Tibial artery (tissue), 4 donors: ENCODE measurements at regions not wholly inside any gene's neighbourhood (a gene's known extent, or its start where the extent isn't known, plus 50 kb on each side); places are given as distances from the start of the nearest gene placed in this dataset.

ENCODE experiments used
- DNase-seq, 2 donors: peaks; one replicate each; pipeline ENCODE4 v3.0.0-alpha.2; 2019
- H3K27ac ChIP-seq, 2 donors: fragments of 200-600 bp; sonication (generic) in 1 of 2; 1 replicate in 1 of 2; 2 replicates in 1 of 2; pipeline ENCODE4 v1.5.1; 2018 to 2019; ENCODE audit warnings: mild to moderate bottlenecking in 1 of 2
- H3K27me3 ChIP-seq, 2 donors: fragments of 200-600 bp; sonication (generic) in 1 of 2; one replicate each; pipeline versions ENCODE4 v1.5.1 to v1.6.0; 2016 to 2019
- H3K36me3 ChIP-seq, 3 donors: fragments of 200-600 bp; sonication (generic) in 2 of 3; one replicate each; pipeline ENCODE4 v1.5.1; 2016 to 2019; ENCODE audit warnings: mild to moderate bottlenecking in 2 of 3
- H3K4me1 ChIP-seq, 4 donors: fragments of 200-600 bp; sonication (generic) in 2 of 4; 1 replicate in 3 of 4; 2 replicates in 1 of 4; pipeline ENCODE4 v1.5.1; 2016 to 2019
- H3K4me3 ChIP-seq, 2 donors: fragments of 200-600 bp; sonication (generic) in 1 of 2; 1 replicate in 1 of 2; 2 replicates in 1 of 2; pipeline ENCODE4 v1.5.1; 2018 to 2019; ENCODE audit warnings: mild to moderate bottlenecking in 2 of 2
- H3K9me3 ChIP-seq, 3 donors: fragments of 200-600 bp; sonication (generic) in 1 of 3; one replicate each; pipeline ENCODE4 v1.5.1; 2016 to 2019
- intact Hi-C: fragments of 100-400 bp; cut with DNase I; formaldehyde crosslinking; loops from one replicate; pipeline ENCODE4 v1.15.0; 2023; ENCODE audit warnings: low total_unique reads
- TF ChIP-seq, protein P1 (sequence below), 2 experiments: fragments of 200-600 bp in 1 of 2; fragments of 450-650 bp in 1 of 2; IDR thresholded peaks; one replicate each; pipeline ENCODE4 v1.5.1; 2017 to 2019; ENCODE audit warnings: antibody characterized with exemption in 2 of 2, mild to moderate bottlenecking in 1 of 2, moderate library complexity in 1 of 2

DNA sequence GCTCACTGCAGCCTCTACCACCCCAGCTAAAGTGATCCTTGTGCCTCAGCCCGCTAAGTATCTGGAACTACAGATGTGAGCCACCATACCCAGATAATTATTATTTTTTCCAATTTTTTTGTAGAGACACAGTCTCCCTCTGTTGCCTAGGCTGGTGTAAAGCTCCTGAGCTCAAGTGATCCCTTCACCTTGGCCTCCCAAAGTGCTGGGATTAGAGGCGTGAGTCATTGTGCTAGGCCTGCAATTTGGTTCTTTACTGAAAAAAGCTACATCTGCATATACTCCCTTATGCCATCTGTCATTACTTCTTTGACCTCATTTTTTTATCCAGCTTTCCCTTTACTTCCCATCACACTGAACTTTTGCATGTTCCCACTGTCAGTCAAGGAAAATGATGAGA lies 2012.4 kb upstream of the IGFBP7 start:
- TF ChIP-seq, protein P1, sequence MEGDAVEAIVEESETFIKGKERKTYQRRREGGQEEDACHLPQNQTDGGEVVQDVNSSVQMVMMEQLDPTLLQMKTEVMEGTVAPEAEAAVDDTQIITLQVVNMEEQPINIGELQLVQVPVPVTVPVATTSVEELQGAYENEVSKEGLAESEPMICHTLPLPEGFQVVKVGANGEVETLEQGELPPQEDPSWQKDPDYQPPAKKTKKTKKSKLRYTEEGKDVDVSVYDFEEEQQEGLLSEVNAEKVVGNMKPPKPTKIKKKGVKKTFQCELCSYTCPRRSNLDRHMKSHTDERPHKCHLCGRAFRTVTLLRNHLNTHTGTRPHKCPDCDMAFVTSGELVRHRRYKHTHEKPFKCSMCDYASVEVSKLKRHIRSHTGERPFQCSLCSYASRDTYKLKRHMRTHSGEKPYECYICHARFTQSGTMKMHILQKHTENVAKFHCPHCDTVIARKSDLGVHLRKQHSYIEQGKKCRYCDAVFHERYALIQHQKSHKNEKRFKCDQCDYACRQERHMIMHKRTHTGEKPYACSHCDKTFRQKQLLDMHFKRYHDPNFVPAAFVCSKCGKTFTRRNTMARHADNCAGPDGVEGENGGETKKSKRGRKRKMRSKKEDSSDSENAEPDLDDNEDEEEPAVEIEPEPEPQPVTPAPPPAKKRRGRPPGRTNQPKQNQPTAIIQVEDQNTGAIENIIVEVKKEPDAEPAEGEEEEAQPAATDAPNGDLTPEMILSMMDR (IDR thresholded peaks at IDR 0.05), result no peak
- no peak overlapping the region for H3K27ac ChIP-seq
- H3K27me3 ChIP-seq, result no peaks in the 10 kb centered on the region
- H3K4me1 ChIP-seq, result no peaks in the 10 kb centered on the region
- no peaks in the 10 kb centered on the region for H3K36me3 ChIP-seq
- H3K4me3 ChIP-seq, result no peak overlapping the region
- no peaks in the 10 kb centered on the region for H3K9me3 ChIP-seq
- no peak for DNase-seq
- intact Hi-C loops, result no loop called here

- H3K27ac ChIP-seq, result no peak overlapping the region
- no peaks in the 10 kb centered on the region for H3K36me3 ChIP-seq
- no peak overlapping the region for H3K4me3 ChIP-seq
- intact Hi-C loops, result no loop called here
- TF ChIP-seq, protein P1 (IDR thresholded peaks at IDR 0.05), result no peak
- H3K27me3 ChIP-seq, result no peaks in the 10 kb centered on the region
- H3K9me3 ChIP-seq, result no peaks in the 10 kb centered on the region
- DNase-seq, result no peak
- no peaks in the 10 kb centered on the region for H3K4me1 ChIP-seq
These were observed 2016.0 kb upstream of the IGFBP7 start for GRCh38 chr4:59126159-59126558.

DNA sequence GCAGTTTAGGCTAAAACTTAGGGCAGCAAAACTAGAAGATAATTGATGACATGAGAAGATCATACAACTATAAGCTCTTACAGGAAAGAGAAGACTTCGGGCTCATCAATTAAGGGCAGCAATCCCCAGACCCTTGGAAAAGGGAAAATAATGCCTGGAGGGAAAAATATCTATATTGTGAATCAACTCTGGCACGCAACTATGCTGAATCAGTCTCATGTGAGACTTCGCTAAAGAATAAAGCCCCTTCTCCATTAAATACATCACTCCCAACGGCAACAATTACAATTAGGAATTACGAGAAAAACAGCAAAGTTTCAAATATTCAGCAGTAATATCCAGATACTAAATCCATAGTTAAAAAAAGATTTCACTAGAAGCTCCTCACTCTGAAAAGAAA lies 2016.8 kb upstream of the IGFBP7 start:
- H3K36me3 ChIP-seq, result no peaks in the 10 kb centered on the region
- H3K4me3 ChIP-seq, result no peak overlapping the region
- no peaks in the 10 kb centered on the region for H3K9me3 ChIP-seq
- H3K27ac ChIP-seq, result no peak overlapping the region
- no peak for DNase-seq
- intact Hi-C loops, result no loop called here
- H3K27me3 ChIP-seq, result no peaks in the 10 kb centered on the region
- TF ChIP-seq, protein P1 (IDR thresholded peaks at IDR 0.05), result no peak
- no peaks in the 10 kb centered on the region for H3K4me1 ChIP-seq

GRCh38 chr4:59127743-59128142 lies 2017.6 kb upstream of the IGFBP7 start:
- no peaks in the 10 kb centered on the region for H3K9me3 ChIP-seq
- no peaks in the 10 kb centered on the region for H3K27me3 ChIP-seq
- intact Hi-C loops, result no loop called here
- H3K36me3 ChIP-seq, result no peaks in the 10 kb centered on the region
- no peak overlapping the region for H3K27ac ChIP-seq
- DNase-seq, result no peak
- H3K4me1 ChIP-seq, result no peaks in the 10 kb centered on the region
- TF ChIP-seq, protein P1 (IDR thresholded peaks at IDR 0.05), result no peak
- no peak overlapping the region for H3K4me3 ChIP-seq

GRCh38 chr4:59135248-59135985 lies 2025.2 kb upstream of the IGFBP7 start:
- TF ChIP-seq, protein P1 (IDR thresholded peaks at IDR 0.05), result no peak
- Histone ChIP-seq H3K4me3 (no peak overlapping the region), H3K36me3 (no peaks in the 10 kb centered on the region), H3K27me3 (no peaks in the 10 kb centered on the region), H3K9me3 (no peaks in the 10 kb centered on the region), H3K27ac (no peak overlapping the region), H3K4me1 (no peaks in the 10 kb centered on the region)
- DNase-seq, result no peak
- intact Hi-C loops, result no loop called here

GRCh38 chr4:59161249-59161648 lies 2038.9 kb upstream of the ADGRL3 start:
- TF ChIP-seq, protein P1 (IDR thresholded peaks at IDR 0.05), result no peak
- Histone ChIP-seq H3K27ac (no peak overlapping the region), H3K27me3 (no peaks in the 10 kb centered on the region), H3K36me3 (no peaks in the 10 kb centered on the region), H3K4me3 (no peak overlapping the region), H3K4me1 (no peaks in the 10 kb centered on the region), H3K9me3 (no peaks in the 10 kb centered on the region)
- intact Hi-C loops, result no loop called here
- no peak for DNase-seq
